OCI-LY1 (cell line): ENCODE measurements at regions not wholly inside any gene's neighbourhood (a gene's known extent, or its start where the extent isn't known, plus 50 kb on each side); places are given as distances from the start of the nearest gene placed in this dataset.

Source experiments
- CTCF ChIP-seq: fragments of 200-600 bp; sonication (generic), shearing (Covaris generic); IDR thresholded peaks from 2 replicates; pipeline ENCODE4 v1.5.1; 2017; ENCODE audit warnings: mild to moderate bottlenecking, antibody characterized with exemption, low read length, moderate library complexity, mixed read lengths
- EZH2 ChIP-seq: fragments of 200-600 bp; sonication (generic), shearing (Covaris generic); IDR thresholded peaks from 2 replicates; pipeline ENCODE4 v1.8.0; 2017; ENCODE audit warnings: borderline replicate concordance, mixed run types, mild to moderate bottlenecking, antibody characterized with exemption, low read length, moderate library complexity, mixed read lengths

GRCh38 chr18:53747210-53747609 lies 477.3 kb downstream of the MBD2 start:
- no peak for TF ChIP-seq CTCF
- no peak for TF ChIP-seq EZH2
